ENCODE measurements at regions not wholly inside any gene's neighbourhood (a gene's known extent, or its start where the extent isn't known, plus 50 kb on each side); places are given as distances from the start of the nearest gene placed in this dataset.
"Not testable (repeated sequence)": the region's sequence is repeated elsewhere in the genome, so short reads cannot be mapped to it uniquely, and the experiment has no call there.

DNA sequence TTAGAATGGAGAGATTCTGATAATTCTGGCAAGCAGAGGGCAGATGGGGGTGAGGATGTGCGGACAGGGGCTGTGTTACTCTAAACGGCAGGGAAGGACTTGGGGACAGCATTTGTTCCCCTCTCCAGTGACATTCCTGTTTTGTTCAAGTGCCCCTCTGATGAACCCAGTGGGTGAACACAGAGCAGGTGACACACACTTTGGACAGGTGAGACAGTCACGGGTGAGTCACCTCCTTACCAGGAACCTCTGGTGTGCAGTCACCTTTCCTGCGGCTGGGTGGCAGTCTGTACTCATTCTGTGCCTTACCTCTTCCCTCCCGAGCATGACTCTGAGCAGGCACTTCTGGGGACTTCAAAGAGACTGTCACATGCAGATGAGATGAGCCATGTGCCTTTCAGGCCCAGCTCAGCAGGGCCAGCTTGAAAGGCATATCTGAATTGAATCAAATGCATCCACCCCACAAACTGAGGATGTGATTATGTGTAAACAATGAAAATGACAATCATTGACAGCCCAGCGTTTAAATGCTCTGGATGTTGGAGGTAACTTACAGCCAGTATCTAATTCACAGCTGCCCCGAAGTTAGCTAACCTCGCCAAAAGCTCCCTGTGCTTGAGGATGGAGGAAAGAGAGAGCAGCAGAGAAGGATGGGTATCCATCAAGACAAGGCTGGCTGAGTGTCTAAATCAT is 362.4 kb downstream of the BCL2L11 start:
- DNase-seq: not testable (repeated sequence)

DNA sequence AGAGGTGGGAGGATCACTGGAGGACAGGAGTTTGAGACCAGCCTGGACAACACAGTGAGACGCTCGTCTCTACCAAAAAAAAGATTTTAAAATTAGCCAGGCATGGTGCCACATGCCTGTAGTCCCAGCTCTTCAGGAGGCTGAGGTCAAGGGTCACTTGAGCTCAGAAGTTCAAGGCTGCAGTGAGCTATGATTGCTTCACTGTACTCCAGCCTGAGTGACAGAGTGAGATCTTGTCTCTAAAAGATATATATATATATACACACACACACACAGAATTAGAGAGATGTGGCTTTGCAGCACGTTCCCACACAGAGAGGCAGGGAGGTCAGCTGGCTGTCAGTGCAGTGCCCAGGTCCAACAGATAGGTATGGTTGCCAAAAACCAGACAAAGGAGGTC is 363.4 kb downstream of the BCL2L11 start:
- DNase-seq: not testable (repeated sequence)

DNA sequence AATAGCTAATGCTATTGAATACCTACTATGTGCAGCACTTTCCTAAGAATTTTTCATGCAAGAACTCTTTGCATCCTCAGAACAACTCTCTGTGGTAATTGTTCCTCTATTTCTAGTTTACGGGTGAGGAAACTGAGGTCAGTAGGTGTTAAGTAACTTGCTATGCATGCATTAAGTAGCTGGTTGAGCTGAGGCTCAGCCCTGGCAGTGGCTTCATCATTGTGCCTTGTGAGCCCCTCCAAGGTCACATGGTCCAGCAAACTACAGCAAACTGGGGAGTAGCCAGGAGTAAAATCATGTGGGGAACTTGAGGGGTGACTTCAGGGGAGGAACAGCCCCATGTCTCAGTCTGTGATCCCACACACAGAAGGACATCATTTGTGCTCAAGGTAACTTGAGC is 365.2 kb downstream of the BCL2L11 start:
- not testable (repeated sequence) for DNase-seq

DNA sequence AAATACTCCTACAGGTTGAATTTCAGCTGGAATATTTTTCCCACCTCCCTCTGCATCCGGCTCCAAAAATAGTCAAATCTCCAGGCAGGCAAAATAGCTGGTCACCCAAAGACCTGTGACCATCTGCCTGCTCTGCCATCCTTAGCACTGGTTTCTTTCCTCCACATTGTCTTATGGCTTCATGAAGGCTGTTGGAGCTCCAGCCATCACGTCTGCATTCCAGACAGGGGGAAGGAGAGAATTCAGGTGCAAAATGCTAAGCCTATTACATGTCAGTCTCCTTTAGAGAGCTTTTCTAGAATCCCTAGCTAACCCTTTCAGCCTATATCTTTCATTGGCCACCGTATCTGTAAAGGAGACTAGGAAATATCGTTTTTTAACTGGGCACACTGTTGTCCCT is 367.7 kb downstream of the BCL2L11 start:
- not testable (repeated sequence) for DNase-seq

DNA sequence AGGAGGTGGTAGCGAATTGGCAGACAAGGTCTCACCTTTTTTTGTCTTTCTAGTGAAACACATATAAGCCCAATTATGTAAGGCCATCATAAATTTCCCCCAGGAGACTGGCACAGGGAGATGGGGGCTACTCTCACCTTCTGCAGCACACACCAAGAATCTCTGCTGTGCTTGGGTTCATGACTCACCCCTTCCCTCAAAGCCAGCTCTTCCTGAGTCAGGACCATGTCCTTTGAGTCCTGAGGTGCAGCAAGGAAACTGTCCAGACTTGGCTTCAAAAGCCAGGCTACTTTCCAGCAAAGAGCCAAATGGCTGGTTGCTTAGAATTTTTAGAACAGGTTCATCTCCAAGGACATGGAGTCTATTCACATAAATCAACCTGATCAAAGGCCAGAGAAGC is 368.7 kb downstream of the BCL2L11 start:
- DNase-seq: not testable (repeated sequence)

DNA sequence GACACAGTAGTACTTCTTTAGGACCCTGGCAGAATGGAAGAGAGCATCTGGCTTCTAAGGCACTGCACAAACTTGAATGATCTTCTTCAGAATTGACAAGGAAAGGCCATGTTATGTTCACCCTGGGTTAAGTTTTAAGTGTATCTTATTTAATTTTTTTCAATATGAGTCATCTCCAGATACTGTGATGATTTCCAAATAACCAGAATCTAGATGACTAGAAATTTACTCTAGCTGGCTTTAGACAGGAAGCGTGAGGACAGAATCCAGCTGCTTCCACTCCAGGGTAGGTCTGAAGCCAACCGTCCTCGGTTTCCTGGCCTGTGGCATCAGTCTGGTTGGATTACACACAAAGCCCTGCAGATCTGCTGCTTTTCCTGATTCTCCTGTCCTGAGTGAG is 370.5 kb downstream of the BCL2L11 start:
- not testable (repeated sequence) for DNase-seq

DNA sequence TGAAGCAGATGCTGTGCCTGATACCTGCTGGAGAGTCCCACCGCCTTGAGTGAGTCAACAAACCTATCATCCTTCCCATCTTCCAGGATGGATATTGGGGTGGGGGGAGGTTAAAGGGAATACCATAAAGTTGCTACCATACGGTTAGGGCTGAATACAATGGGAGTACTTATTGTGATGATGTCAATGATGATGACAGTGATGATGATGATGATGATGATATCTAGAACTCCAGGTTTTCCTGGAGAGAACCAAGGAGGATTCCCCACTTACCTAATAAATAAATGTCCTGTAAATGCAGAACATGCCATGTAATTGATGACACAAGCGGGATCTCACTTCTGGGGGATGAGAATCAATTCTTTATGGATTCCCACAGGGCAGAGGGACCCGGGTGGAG is 370.9 kb downstream of the BCL2L11 start:
- DNase-seq: not testable (repeated sequence)

DNA sequence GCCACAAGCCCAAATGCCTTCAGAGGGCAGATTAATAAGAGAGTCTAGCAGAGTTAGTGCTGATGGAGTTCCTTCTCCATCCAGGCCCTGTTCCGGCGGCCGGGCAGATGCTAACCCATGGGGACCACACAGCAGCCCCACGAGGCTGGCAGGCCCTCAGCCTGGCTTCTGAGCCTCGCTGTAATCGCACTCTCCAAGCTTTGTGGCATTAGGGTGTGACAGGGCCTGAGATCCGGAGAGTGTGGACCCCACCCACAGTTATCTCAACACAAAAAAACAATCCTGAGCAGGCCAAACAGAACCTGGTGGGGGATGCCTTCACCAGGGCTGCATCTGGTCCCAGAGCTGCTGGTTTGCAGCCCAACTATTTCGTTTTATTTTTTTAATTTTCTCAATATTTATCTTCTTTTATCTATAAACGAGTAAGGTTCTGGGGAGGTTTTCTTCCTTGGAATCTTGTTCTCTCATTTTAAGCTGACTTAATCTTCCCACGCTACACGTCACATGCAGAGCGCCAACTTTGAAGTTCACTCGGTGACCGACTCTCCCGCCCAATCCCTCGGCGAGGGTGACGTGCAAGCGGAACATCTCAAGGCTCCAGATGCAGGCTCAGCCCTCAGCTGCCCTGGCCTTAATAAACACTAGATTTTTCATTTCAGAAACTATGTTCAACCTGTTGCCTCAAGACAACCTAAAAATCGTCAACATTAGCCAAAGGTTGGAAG is 372.4 kb downstream of the BCL2L11 start:
- not testable (repeated sequence) for DNase-seq

DNA sequence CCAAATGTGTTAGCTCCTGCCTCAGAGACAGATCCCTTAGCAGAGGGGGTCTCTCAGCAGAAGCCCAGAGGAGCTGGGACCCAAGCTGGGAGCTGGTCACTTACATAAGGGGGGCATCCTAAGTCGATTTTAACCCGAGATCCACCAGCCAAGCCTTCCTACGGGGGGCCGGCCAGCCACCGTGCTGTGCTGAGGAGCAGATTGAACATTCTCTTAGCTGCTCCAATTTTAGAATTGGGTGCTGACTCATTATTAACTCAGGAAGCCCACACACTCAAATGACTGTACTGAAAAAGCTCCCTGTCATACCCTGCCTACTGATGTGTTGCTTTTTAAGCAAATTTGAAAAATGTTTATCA is 373.0 kb downstream of the BCL2L11 start:
- not testable (repeated sequence) for DNase-seq

DNA sequence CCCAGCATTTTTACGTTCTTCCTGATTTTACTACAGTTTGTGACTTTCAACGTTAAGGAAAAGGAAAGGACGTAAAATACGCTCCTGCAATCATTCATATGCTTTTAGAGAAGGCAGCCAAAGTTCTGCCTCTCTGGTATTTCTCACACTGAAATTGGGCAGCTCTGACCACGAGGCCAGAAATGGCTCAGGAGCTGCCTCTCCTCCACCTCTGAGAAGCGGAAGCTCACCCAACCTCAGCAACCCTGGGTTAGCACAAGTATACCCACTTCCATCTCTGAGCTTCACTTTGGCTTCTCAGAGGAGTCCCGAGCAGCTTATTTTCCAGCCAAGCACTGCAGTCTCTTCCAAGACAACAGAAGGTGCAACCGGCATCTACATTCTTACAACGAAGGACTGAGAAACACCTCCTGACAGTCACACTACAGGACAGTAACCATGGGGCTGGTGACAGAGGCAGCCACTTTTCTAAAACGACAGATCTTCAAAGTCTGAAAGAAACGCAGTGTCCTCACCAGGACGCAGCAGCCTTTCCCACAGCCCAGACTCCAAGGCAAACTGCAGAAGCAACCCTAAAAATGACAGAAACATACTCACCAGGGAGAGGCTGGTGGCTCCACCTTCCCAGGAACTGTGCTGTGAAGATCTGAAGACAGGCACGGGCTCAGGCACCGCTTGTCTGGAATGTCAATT is 373.7 kb downstream of the BCL2L11 start:
- DNase-seq: not testable (repeated sequence)

DNA sequence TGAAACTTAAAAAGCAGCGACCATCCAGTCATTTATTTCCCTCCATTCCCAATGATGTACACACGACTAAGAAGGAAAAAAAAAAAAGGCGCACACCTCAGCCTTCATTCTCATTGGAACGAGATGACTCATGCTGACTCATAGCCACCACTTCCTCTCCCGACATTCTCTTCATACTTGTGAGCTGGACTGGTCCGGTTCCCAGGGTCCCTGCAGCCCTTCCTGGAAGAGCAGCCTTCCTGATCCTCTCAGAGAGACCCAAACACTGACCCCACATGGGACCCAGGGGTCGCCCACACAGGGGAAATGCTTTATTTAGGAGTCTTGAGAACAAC is 374.2 kb downstream of the BCL2L11 start:
- DNase-seq: not testable (repeated sequence)

DNA sequence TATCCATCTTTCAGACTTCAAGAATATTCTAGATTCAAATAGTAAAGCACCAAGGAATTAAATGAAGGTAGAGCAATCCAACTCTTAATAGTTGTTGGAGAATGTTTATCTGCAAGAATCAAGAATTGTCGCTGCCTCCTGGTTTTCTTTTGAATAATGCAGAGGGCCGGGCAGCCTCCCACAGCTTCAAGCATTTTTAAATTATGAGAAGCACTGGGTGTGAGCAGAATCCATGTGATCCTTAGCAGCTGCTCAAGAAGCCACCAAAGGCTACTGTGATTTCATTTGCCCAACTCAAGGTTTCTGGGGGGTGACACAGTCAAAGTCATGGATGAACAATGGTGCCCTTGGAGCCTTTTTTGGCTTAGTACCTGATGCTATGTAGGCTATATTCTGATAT is 374.9 kb downstream of the BCL2L11 start:
- DNase-seq: peak; percentile 51

DNA sequence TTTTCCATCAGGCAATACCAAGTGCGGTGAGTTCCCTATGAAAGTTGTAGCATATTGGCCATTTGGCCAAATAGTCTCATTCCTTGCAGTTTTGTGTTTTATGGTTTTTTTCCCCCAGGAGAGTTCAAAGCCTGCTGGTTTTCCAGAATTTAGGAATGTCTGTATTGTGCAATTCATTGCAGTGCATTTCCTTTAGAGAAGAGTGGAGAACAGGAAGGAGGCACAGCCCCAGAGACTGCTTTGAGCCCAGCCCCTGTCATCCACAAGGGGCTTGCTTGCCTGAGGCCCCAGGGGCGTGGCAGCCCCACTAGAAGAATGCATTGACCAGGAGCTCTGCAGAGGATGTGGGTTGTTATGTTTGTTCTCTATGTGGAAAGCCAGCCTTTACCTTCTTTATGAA is 375.5 kb downstream of the BCL2L11 start:
- DNase-seq: peak; percentile 87

DNA sequence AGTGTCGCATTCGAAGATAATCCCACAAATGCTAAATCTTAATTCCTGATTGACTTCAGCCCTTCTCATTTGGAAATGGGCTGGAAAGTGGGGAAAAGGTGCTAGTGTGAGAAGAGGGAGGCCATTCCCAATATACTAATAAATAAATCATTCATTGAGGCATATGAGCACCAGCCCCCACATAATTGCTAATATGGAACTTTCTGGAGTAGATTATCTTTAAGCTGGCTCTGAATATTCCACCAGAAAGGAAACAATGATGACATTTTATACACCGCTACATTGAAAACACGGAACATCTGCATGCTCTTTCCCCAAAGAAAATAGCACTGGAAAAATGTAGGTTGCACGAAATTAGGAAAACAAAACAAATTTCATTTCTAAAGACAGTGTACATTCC is 376.1 kb downstream of the BCL2L11 start:
- DNase-seq: not testable (repeated sequence)

DNA sequence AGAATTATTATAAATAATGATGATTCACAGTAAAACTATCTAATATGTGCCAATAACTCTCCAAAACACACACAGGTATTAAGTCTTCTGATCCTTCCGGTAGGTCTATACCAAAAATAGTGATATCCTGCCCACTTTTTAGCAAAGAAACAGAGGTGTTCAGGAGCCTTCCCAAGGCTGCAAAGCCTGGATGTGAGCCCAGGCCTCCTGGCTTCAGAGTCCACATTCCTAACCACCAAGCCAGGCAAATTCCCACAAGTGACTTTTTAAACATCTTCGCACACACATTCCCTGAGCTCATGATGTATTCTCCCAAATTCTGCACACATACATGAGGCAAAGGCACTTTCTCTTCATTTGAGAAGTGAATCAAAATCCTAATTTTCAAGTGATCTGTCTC is 376.6 kb downstream of the BCL2L11 start:
- peak; percentile 45 for DNase-seq

DNA sequence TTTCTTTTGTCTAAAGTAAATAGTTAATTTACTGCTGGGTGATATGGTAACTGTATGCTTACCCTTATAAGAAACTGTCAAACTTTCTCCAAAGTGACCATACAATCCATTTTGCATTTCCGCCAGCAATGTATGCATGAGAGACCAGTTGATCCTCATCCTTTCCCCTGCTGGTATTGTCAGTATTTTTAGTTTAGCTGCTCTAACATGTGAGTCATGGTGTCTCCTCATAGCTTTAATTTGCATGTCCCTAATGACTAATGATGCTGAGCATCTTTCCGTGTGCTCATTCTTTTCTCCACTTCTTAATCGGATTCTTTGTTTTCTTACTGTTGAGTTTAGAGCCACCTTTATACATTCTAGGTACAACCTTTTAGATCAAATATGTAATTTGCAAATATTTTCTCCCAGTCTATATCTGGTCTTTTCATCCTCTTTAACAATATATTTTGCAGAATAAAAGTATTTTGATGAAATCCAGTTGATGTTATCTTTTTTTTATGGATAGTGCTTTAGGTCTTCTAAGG is 379.9 kb downstream of the BCL2L11 start:
- not testable (repeated sequence) for DNase-seq

DNA sequence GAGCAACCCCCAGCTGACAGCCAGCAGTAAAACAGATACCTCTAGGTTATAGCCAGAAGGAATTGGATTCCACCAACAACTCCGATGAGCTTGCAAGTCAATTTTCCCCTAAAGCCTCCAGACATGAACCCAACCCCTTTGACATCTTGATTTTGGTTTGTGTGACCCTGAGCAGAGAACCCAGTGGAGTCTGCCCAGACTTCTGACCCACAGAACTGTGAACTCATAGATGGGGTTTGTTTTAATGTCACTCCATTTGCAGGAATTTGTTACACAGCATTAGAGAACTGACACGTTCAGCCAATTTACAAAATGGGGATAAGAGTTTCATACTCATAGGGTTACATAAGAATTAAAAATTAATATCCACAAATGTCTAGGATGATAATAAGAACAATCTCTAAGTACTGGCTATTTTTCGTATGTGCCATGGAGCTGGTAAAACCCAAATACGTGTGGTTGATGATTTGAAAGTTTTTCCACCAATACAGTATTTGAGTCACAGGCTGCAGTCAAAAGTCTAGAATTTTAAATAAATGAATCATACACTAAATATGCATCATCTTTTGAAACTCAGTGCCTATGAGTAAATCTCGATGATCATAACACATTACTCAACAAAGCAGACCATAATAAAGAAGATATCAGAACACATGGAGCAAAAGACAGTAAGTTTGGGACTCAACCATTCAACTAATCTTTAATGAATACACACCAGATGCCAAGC is 380.0 kb downstream of the ANAPC1 start:
- not testable (repeated sequence) for DNase-seq

DNA sequence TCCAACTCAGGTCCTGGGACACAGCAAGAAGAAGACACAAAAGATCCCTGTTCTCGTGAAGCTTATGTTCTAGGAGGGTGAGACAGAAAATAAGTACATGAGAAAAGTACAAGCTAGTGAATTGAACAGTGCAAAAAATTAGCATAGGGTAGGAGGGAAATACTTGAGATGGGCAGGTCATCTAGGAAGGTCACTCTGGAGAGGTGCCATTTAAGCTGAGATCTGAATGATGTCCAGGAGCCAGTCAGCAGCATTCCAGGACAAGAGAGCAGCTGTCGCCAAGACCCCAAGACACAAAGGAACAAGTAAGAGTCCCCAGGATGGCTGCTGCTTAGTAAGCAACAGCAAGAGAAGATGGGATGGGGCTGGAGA is 379.4 kb downstream of the ANAPC1 start:
- DNase-seq: not testable (repeated sequence)

DNA sequence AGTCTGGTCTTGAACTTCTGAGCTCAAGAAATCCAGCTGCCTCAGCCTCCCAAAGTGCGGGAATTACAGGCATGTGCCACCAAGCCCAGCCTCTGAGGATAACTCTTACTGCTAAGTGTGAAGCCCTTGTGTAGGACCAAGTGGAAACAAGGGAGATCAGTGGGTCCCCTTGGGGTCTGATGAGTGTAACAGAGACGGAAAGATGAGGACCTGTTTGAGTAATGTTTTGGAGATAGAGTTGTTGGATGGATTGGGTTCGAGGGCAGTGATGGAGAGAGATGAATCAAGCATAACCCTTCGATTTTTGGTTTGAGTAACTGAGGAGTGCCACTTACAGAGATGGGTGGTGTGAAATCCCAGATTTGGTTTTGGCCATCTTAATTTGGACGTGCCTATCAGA is 378.7 kb downstream of the ANAPC1 start:
- not testable (repeated sequence) for DNase-seq

DNA sequence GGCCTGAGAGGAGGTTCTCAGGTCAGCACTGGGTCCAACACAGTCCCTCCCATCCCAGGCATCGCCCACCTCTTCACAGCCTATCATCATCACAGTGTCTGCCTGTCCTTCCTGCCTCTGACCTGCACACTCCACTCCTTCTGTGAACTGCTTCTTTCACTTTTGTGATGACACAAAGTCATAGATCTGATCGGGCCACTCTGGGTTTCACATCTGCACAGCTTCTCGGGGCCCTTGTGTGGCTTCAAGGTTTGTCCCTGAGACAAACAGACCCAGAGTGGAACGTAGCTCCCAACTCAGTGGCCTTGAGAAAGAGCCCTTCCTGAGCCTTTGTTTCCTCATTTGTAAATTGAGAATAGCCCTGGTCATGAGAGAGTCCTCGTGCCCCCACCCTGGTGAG is 377.1 kb downstream of the ANAPC1 start:
- DNase-seq: not testable (repeated sequence)

DNA sequence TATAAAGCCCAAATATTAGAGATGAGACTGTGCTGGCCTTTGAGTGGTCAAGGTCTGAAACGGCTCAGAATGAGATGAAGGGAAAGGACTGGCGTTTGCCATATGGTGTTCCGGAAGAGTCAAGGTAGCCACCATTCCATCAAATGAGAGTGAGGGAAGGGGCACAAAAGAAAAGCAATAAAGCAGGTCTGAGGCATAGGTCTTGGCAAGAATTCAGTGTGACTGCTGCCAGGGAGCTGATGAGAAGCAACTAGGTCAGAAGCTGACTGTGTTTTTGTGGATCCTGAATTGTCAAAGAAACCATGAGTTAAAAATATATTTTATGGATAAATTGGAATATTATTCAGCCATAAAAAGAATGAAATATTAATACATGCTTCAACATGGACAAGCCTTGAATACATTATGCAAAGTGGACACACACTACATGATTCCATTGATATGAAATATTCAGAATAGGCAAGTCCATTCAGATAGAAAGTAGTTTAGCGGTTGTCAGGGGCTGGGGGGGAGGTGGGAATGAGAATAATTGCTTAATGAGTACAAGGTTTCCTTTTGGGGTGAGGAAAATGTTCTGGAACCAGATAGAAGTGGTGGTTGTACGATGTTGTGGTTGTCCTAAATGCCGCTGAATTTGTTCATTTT is 374.6 kb downstream of the ANAPC1 start:
- not testable (repeated sequence) for DNase-seq

DNA sequence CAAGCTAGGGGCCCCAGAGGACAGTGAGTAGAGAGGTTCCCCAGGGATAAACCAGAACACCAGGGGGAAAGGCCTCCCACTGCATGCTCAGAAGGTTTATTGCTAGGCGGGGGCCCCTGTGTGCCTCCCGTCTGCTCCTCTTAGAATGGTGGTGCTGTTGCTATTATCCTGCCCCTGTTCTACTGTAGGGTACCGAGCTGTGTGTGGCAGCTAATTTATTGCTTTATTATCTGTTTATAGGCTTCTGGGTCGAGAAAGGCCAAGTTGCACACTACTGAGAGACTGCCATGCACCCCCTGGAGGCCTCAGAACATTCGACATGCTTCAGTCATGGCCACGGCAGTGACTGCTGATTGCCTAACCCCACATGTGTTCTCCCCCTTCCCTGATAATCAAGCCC is 373.6 kb downstream of the ANAPC1 start:
- DNase-seq: not testable (repeated sequence)

DNA sequence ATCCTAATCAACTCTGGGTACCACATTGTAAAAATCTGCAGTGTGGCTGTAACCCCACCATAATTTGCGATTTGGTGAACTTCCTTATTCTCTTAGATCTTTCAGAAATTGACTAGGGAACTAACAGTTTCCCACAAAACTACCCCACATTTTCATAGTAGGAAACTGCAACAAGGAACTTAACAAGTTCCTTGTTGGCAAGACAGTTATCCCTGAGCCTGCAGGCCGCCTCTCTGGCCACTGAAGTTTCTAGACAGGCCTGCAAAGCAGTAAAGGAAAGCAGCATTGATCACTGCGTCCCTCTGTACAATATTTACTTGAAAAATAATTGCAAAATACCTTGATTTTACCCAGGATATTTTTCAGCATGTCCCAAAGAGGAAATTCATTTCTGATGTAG is 372.9 kb downstream of the ANAPC1 start:
- DNase-seq: not testable (repeated sequence)

Measured in NCI-H226 (cell line).